C4-2B (cell line): ENCODE measurements at regions not wholly inside any gene's neighbourhood (a gene's known extent, or its start where the extent isn't known, plus 50 kb on each side); places are given as distances from the start of the nearest gene placed in this dataset.

Experiments used
- H3K27ac ChIP-seq: fragments of 450-650 bp; 2 replicates; pipeline ENCODE4 v1.5.1; 2017
- CTCF ChIP-seq: fragments of 450-650 bp; conservative IDR thresholded peaks from 2 replicates; pipeline ENCODE4 v1.5.1; 2017; ENCODE audit warnings: mild to moderate bottlenecking
- ZFX ChIP-seq: fragments of 450-650 bp; IDR thresholded peaks from 2 replicates; pipeline ENCODE4 v1.6.1; 2017

GRCh38 chr6:141682391-141682790 is 450.3 kb upstream of the GJE1 start:
- no peak overlapping the region for H3K27ac ChIP-seq
- TF ChIP-seq ZFX: no peak
- no peak for TF ChIP-seq CTCF

GRCh38 chr6:141677598-141678211 is 455.0 kb upstream of the GJE1 start:
- TF ChIP-seq CTCF (peak; percentile 77), ZFX (no peak)
- no peak overlapping the region for H3K27ac ChIP-seq

- TF ChIP-seq ZFX: no peak
- TF ChIP-seq CTCF: peak; percentile 39
- H3K27ac ChIP-seq: no peak overlapping the region
These were observed 456.8 kb upstream of the GJE1 start for GRCh38 chr6:141675957-141676356.

GRCh38 chr6:141669141-141669540 is 463.6 kb upstream of the GJE1 start:
- TF ChIP-seq CTCF (no peak), ZFX (no peak)
- H3K27ac ChIP-seq: no peak overlapping the region

- H3K27ac ChIP-seq: no peak overlapping the region
- TF ChIP-seq CTCF: no peak
- TF ChIP-seq ZFX: no peak
These were observed 465.0 kb upstream of the GJE1 start for GRCh38 chr6:141667580-141668309.

GRCh38 chr6:141666187-141666586 is 466.5 kb upstream of the GJE1 start:
- no peak overlapping the region for H3K27ac ChIP-seq
- TF ChIP-seq ZFX: no peak
- no peak for TF ChIP-seq CTCF

- no peak overlapping the region for H3K27ac ChIP-seq
- no peak for TF ChIP-seq ZFX
- TF ChIP-seq CTCF: no peak
These were observed 468.0 kb upstream of the GJE1 start for GRCh38 chr6:141664744-141665143.
